ENCODE measurements at regions not wholly inside any gene's neighbourhood (a gene's known extent, or its start where the extent isn't known, plus 50 kb on each side); places are given as distances from the start of the nearest gene placed in this dataset.

DNA sequence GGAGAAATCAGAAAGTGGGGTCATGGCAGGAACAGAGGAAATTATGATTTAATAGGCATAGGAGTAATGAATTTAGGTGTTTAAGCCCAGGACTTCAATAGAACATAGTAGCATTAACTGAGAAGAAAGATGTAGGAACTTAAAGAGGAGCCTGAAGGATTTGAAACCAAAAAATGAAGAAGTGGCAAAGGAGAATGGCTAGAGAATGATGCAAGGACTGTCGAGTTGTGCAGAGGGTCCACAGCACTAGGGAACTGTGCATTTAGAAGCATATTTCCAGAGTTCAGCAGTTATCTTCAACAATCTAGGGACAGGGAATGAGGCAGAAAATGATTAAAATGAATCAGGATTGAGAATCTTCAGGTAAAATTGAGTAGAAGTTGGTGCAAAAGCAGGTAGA is 328.1 kb upstream of the LYPLAL1 start:
- no peaks in the 10 kb centered on the region for H3K36me3 ChIP-seq (ENCODE audit: control insufficient read depth, insufficient read depth, low read length)
- 86 to 89% methylated on average over 1 of the region's 1 CpG for WGBS, 2 experiments (ENCODE audit: insufficient coverage in 2 of 2)
- H3K9me3 ChIP-seq (ENCODE audit: control insufficient read depth, low read length) = no peaks in the 10 kb centered on the region
- H3K4me1 ChIP-seq (ENCODE audit: control insufficient read depth, insufficient read depth, low read length, poor library complexity, severe bottlenecking) = peaks cover 7% of the 10 kb centered on the region
- H3K27ac ChIP-seq (ENCODE audit: low read depth, low read length, severe bottlenecking) = no peak overlapping the region
- no peak overlapping the region for H3K4me3 ChIP-seq (ENCODE audit: extremely low read depth, insufficient read depth, low read length, poor library complexity, severe bottlenecking)

DNA sequence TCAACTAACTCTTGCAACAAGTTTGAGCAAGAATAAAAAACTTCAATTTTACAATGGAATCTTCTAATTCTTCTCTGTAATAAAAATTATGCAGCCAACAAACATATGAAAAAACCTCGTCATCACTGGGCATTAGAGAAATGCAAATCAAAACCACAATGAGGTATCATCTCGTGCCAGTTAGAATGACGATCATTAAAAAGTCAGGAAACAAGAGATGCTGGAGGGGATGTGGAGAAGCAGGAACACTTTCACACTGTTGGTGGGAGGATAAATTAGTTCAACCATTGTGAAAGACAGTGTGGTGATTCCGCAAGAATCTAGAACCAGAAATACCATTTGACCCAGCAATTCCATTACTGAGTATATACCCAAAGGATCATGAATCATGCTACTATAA is 327.5 kb upstream of the LYPLAL1 start:
- H3K27ac ChIP-seq (ENCODE audit: low read depth, low read length, severe bottlenecking) = no peak overlapping the region
- H3K9me3 ChIP-seq (ENCODE audit: control insufficient read depth, low read length) = no peaks in the 10 kb centered on the region
- no peak overlapping the region for H3K4me3 ChIP-seq (ENCODE audit: extremely low read depth, insufficient read depth, low read length, poor library complexity, severe bottlenecking)
- no peaks in the 10 kb centered on the region for H3K36me3 ChIP-seq (ENCODE audit: control insufficient read depth, insufficient read depth, low read length)
- 83 to 93% methylated on average over 1 to 3 of the region's 4 CpGs for WGBS, 2 experiments (ENCODE audit: insufficient coverage in 2 of 2)
- H3K4me1 ChIP-seq (ENCODE audit: control insufficient read depth, insufficient read depth, low read length, poor library complexity, severe bottlenecking) = peaks cover 7% of the 10 kb centered on the region

DNA sequence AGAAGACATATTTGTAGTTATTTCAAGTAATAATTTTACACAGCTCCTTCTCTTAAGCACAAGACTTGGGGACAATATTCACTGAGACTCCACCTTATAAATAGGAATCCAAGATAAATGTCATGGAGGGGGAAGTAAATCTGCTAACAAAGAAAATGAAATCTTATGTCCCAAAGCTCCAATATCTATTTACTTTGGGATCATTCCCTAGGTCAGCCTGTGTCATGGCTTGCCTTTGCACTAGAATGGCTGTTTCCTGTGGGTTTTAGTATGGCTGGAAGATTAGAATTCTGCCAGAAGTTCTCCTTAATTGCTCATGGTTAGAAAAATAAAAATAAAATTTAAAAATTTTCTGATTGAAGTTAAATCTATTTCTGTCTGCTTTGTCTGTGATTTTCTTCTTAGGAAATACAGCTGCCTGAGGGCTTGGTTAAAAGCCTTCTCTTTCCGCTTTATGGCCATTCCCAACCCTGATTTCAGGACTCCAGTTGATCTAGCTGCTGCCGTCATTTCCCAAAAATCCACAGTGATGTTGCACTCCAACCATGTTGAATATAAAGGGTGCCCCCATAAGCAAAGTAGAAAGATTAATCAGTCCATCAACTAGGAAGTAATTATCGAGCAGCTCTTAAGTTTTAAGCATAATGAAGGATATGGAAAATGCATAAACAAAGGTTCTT is 326.4 kb upstream of the LYPLAL1 start:
- no peaks in the 10 kb centered on the region for H3K9me3 ChIP-seq (ENCODE audit: control insufficient read depth, low read length)
- no peak overlapping the region for H3K27ac ChIP-seq (ENCODE audit: low read depth, low read length, severe bottlenecking)
- WGBS, 2 experiments (ENCODE audit: insufficient coverage in 2 of 2) = 90 to 100% methylated on average over 1 to 2 of the region's 3 CpGs
- H3K36me3 ChIP-seq (ENCODE audit: control insufficient read depth, insufficient read depth, low read length) = no peaks in the 10 kb centered on the region
- peaks cover 7% of the 10 kb centered on the region for H3K4me1 ChIP-seq (ENCODE audit: control insufficient read depth, insufficient read depth, low read length, poor library complexity, severe bottlenecking)
- no peak overlapping the region for H3K4me3 ChIP-seq (ENCODE audit: extremely low read depth, insufficient read depth, low read length, poor library complexity, severe bottlenecking)

DNA sequence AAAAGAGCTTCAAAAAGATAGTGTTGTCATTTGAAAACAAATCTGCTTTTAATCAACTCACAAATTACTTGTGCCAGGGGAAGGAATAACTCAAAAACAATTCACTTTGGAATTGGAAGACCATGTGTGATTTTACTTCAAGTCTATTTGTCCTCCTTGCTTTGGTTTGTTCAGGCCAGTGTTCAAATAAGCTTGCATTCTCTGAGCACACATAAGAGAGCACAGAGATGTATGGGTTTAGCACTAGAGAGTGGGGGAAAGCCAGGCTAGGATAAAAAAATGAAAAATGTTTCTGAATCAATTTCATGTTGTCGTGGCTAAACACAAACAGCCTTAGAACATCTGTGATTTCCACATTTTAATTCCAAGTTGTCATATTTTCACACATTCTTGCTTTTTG is 325.7 kb upstream of the LYPLAL1 start:
- Histone ChIP-seq H3K9me3 (ENCODE audit: control insufficient read depth, low read length) (no peaks in the 10 kb centered on the region), H3K27ac (ENCODE audit: low read depth, low read length, severe bottlenecking) (no peak overlapping the region), H3K36me3 (ENCODE audit: control insufficient read depth, insufficient read depth, low read length) (no peaks in the 10 kb centered on the region), H3K4me1 (ENCODE audit: control insufficient read depth, insufficient read depth, low read length, poor library complexity, severe bottlenecking) (peaks cover 7% of the 10 kb centered on the region), H3K4me3 (ENCODE audit: extremely low read depth, insufficient read depth, low read length, poor library complexity, severe bottlenecking) (no peak overlapping the region)
- WGBS, 2 experiments (ENCODE audit: insufficient coverage in 2 of 2) = 80% methylated on average over 1 of the region's 1 CpG; no CpG with 5 or more reads in 1 of the 2 experiments

DNA sequence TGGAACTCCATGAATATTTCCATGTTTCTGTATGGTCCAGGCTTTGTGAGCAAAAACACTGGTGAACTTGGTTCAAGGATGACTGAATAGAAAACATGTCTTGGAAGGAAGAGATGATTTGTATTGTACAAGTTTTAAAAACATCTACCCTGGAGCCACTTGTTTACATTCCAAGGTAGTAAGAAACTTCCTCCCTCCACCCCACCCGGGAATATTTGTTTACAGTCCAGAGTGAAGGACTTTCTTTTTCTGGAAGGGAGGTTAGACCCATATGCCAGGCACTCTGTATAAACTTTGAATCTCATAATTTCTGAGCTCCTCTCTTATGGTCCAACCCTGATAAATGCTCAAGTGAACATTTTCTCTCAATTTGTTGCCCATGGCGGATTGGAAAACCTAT is 323.3 kb upstream of the LYPLAL1 start:
- H3K4me1 ChIP-seq (ENCODE audit: control insufficient read depth, insufficient read depth, low read length, poor library complexity, severe bottlenecking) = peaks cover 7% of the 10 kb centered on the region
- 67 to 100% methylated on average over 1 of the region's 2 CpGs for WGBS, 2 experiments (ENCODE audit: insufficient coverage in 2 of 2)
- H3K27ac ChIP-seq (ENCODE audit: low read depth, low read length, severe bottlenecking) = no peak overlapping the region
- no peak overlapping the region for H3K4me3 ChIP-seq (ENCODE audit: extremely low read depth, insufficient read depth, low read length, poor library complexity, severe bottlenecking)
- no peaks in the 10 kb centered on the region for H3K9me3 ChIP-seq (ENCODE audit: control insufficient read depth, low read length)
- H3K36me3 ChIP-seq (ENCODE audit: control insufficient read depth, insufficient read depth, low read length) = no peaks in the 10 kb centered on the region

DNA sequence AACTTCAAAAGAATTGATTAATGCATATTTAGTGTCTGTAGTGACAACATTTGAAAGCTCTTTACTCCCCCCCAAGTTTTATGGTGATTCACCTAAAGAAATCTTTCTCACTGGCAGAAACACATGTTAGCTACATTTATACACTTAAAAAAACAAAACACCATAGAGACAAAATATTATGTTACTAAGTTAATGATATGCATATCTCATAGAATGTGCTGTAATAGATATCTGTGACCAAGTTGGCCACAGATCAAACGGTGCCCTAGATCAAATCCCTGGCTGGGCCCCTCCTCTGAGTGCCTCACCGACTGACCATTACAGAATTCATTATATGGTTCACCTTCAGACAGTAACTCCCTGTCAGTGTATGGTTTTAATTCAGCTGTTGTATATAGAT is 322.1 kb upstream of the LYPLAL1 start:
- WGBS, 2 experiments (ENCODE audit: insufficient coverage in 2 of 2) = 92% methylated on average over 2 of the region's 2 CpGs; no CpG with 5 or more reads in 1 of the 2 experiments
- Histone ChIP-seq H3K36me3 (ENCODE audit: control insufficient read depth, insufficient read depth, low read length) (no peaks in the 10 kb centered on the region), H3K4me3 (ENCODE audit: extremely low read depth, insufficient read depth, low read length, poor library complexity, severe bottlenecking) (no peak overlapping the region), H3K9me3 (ENCODE audit: control insufficient read depth, low read length) (no peaks in the 10 kb centered on the region), H3K4me1 (ENCODE audit: control insufficient read depth, insufficient read depth, low read length, poor library complexity, severe bottlenecking) (peaks cover 7% of the 10 kb centered on the region), H3K27ac (ENCODE audit: low read depth, low read length, severe bottlenecking) (no peak overlapping the region)

DNA sequence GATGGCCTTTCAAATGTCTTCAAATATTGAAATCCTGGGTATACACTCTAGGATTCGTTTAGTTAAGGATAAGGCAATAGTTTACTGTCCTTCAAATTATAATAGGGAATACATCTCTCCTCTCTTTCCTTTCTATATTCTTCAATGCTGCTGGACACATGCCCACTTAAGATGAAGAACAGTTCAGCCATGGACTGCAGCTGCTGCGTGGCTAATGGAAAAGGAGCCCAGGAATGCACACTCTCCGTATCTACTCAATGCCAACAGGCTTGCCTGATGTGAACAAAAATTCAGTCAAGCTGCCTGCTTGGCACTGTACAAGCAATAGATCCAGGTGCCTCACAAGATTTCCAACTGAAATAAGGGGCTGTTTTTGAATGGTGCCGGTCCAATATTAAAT is 321.2 kb upstream of the LYPLAL1 start:
- no peak overlapping the region for H3K4me3 ChIP-seq (ENCODE audit: extremely low read depth, insufficient read depth, low read length, poor library complexity, severe bottlenecking)
- no peaks in the 10 kb centered on the region for H3K9me3 ChIP-seq (ENCODE audit: control insufficient read depth, low read length)
- 90 to 94% methylated on average over 2 of the region's 4 CpGs for WGBS, 2 experiments (ENCODE audit: insufficient coverage in 2 of 2)
- no peak overlapping the region for H3K27ac ChIP-seq (ENCODE audit: low read depth, low read length, severe bottlenecking)
- peaks cover 7% of the 10 kb centered on the region for H3K4me1 ChIP-seq (ENCODE audit: control insufficient read depth, insufficient read depth, low read length, poor library complexity, severe bottlenecking)
- no peaks in the 10 kb centered on the region for H3K36me3 ChIP-seq (ENCODE audit: control insufficient read depth, insufficient read depth, low read length)

DNA sequence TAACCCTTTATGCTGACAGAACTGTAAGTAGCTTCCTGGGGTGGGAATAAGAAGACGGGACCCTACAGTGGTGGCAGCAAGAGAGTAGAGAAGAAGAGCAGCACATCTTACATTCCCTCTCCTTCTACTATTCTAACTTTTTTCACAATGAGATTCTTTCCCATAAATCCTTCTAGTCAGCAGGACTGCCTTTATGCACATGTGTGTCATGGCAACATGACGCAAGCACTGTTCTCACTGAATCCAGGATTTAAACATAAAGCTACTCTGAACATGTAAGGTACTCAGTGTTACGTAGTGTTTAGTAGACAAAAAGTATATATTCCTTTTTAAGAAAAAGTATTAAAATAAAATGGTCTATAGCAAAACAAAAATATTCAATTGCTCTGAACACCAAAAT is 309.7 kb upstream of the LYPLAL1 start:
- Histone ChIP-seq H3K27ac (ENCODE audit: low read depth, low read length, severe bottlenecking) (no peak overlapping the region), H3K9me3 (ENCODE audit: control insufficient read depth, low read length) (no peaks in the 10 kb centered on the region), H3K4me3 (ENCODE audit: extremely low read depth, insufficient read depth, low read length, poor library complexity, severe bottlenecking) (no peak overlapping the region), H3K4me1 (ENCODE audit: control insufficient read depth, insufficient read depth, low read length, poor library complexity, severe bottlenecking) (no peaks in the 10 kb centered on the region), H3K36me3 (ENCODE audit: control insufficient read depth, insufficient read depth, low read length) (no peaks in the 10 kb centered on the region)
- WGBS, 2 experiments (ENCODE audit: insufficient coverage in 2 of 2) = 100% methylated on average over 1 of the region's 3 CpGs; no CpG with 5 or more reads in 1 of the 2 experiments

DNA sequence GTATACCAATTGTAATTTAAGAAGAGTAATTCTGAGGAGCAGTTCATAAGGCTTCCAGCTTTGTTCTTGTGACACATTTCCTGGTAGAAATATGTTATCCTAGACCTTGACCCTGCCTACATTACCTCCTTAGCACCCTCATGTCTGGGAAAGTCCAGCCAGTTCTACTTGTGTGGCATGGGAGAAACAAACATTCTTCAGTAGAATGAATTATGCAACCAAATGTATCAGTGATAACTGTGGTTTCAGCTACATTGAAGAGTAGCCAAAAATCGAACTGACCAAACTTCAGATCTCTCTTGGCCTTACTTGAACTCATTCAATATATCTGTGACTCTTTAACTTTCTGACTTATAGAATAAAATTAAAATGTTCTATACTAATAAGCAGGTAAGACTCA is 308.1 kb upstream of the LYPLAL1 start:
- no CpG with 5 or more reads among the region's 1 CpG for WGBS, 2 experiments (ENCODE audit: insufficient coverage in 2 of 2)
- H3K36me3 ChIP-seq (ENCODE audit: control insufficient read depth, insufficient read depth, low read length) = no peaks in the 10 kb centered on the region
- H3K4me1 ChIP-seq (ENCODE audit: control insufficient read depth, insufficient read depth, low read length, poor library complexity, severe bottlenecking) = no peaks in the 10 kb centered on the region
- no peak overlapping the region for H3K27ac ChIP-seq (ENCODE audit: low read depth, low read length, severe bottlenecking)
- no peak overlapping the region for H3K4me3 ChIP-seq (ENCODE audit: extremely low read depth, insufficient read depth, low read length, poor library complexity, severe bottlenecking)
- no peaks in the 10 kb centered on the region for H3K9me3 ChIP-seq (ENCODE audit: control insufficient read depth, low read length)

DNA sequence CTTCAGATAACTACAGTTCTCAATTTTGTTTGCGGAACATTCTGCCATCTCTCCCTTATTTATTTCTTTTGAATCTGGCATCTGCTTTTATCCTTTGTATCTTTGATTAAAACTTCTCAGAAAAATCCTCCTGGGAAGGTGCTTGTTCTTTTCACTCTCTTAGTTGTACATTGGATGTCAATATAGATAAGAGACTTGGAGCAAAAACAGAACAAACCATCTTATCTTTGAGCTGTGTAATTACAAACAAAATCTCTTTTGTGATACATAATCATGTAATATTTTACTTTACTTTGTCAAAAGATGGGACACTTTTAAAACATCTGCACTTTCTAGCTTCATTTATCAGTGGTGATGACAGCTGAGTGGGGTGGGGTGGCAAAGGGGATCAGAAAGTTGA is 307.2 kb upstream of the LYPLAL1 start:
- no peaks in the 10 kb centered on the region for H3K4me1 ChIP-seq (ENCODE audit: control insufficient read depth, insufficient read depth, low read length, poor library complexity, severe bottlenecking)
- no peak overlapping the region for H3K4me3 ChIP-seq (ENCODE audit: extremely low read depth, insufficient read depth, low read length, poor library complexity, severe bottlenecking)
- WGBS, 2 experiments (ENCODE audit: insufficient coverage in 2 of 2) = 100% methylated on average over 1 of the region's 1 CpG; no CpG with 5 or more reads in 1 of the 2 experiments
- H3K9me3 ChIP-seq (ENCODE audit: control insufficient read depth, low read length) = no peaks in the 10 kb centered on the region
- no peaks in the 10 kb centered on the region for H3K36me3 ChIP-seq (ENCODE audit: control insufficient read depth, insufficient read depth, low read length)
- no peak overlapping the region for H3K27ac ChIP-seq (ENCODE audit: low read depth, low read length, severe bottlenecking)

DNA sequence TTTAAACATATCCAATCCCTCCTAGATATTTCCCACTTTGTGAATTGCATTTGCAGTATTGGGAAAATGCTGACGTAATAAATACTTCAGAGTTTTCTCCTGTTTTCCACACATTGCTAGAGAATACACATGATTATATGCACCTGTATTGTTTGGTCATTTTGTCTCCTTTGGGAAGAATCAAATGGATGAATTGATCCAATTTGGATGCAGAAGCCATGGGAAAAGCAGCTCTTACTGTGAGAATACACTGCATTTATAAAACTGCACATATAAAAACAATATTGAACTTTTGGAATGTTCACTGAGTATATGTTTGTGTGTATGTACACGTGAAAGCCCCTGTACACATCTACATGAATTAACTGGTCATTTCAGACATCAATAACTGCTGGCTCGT is 306.6 kb upstream of the LYPLAL1 start:
- Histone ChIP-seq H3K36me3 (ENCODE audit: control insufficient read depth, insufficient read depth, low read length) (no peaks in the 10 kb centered on the region), H3K27ac (ENCODE audit: low read depth, low read length, severe bottlenecking) (no peak overlapping the region), H3K9me3 (ENCODE audit: control insufficient read depth, low read length) (no peaks in the 10 kb centered on the region), H3K4me1 (ENCODE audit: control insufficient read depth, insufficient read depth, low read length, poor library complexity, severe bottlenecking) (no peaks in the 10 kb centered on the region), H3K4me3 (ENCODE audit: extremely low read depth, insufficient read depth, low read length, poor library complexity, severe bottlenecking) (no peak overlapping the region)
- WGBS, 2 experiments (ENCODE audit: insufficient coverage in 2 of 2) = no CpG with 5 or more reads among the region's 3 CpGs
